Activated naive CD4-positive, alpha-beta T cell (primary cell): ENCODE measurements at regions not wholly inside any gene's neighbourhood (a gene's known extent, or its start where the extent isn't known, plus 50 kb on each side); places are given as distances from the start of the nearest gene placed in this dataset.

Experiments
- DNase-seq, 4 experiments: peaks; one replicate each; lab custom pipeline; 2025; lab: John Stamatoyannopoulos, UW

- no peak for DNase-seq
Observed at GRCh38 chr15:70399204-70399603, 301.5 kb upstream of the TLE3 start.

- no peak for DNase-seq
Observed at GRCh38 chr15:70398694-70399093, 301.0 kb upstream of the TLE3 start.

- no peak for DNase-seq
Observed at GRCh38 chr15:70396807-70397206, 299.1 kb upstream of the TLE3 start.

GRCh38 chr15:70395164-70395563 lies 297.4 kb upstream of the TLE3 start:
- DNase-seq = no peak

GRCh38 chr15:70390723-70391122 lies 293.0 kb upstream of the TLE3 start:
- DNase-seq = no peak

GRCh38 chr15:70387993-70388392 lies 290.3 kb upstream of the TLE3 start:
- no peak for DNase-seq

GRCh38 chr15:70387081-70387480 lies 289.4 kb upstream of the TLE3 start:
- no peak for DNase-seq

GRCh38 chr15:70385711-70386110 lies 288.0 kb upstream of the TLE3 start:
- no peak for DNase-seq

- no peak for DNase-seq
Observed at GRCh38 chr15:70385052-70385451, 287.3 kb upstream of the TLE3 start.

GRCh38 chr15:70383856-70384255 lies 286.1 kb upstream of the TLE3 start:
- no peak for DNase-seq

GRCh38 chr15:70382762-70383458 lies 285.2 kb upstream of the TLE3 start:
- no peak for DNase-seq

GRCh38 chr15:70382009-70382749 lies 284.5 kb upstream of the TLE3 start:
- DNase-seq = no peak

- DNase-seq = no peak
Observed at GRCh38 chr15:70379938-70380883, 282.5 kb upstream of the TLE3 start.

- DNase-seq = no peak
Observed at GRCh38 chr15:70379134-70379533, 281.4 kb upstream of the TLE3 start.

GRCh38 chr15:70378126-70379031 lies 280.7 kb upstream of the TLE3 start:
- DNase-seq = no peak

- DNase-seq = no peak
Observed at GRCh38 chr15:70376929-70377691, 279.4 kb upstream of the TLE3 start.

- DNase-seq = no peak
Observed at GRCh38 chr15:70376031-70376928, 278.6 kb upstream of the TLE3 start.

GRCh38 chr15:70375586-70375985 lies 277.9 kb upstream of the TLE3 start:
- DNase-seq = no peak

- DNase-seq = no peak
Observed at GRCh38 chr15:70375006-70375431, 277.3 kb upstream of the TLE3 start.

GRCh38 chr15:70374096-70374495 lies 276.4 kb upstream of the TLE3 start:
- DNase-seq = no peak
